Inflammatory macrophage treated with lipopolysaccharide for 4 hours (primary cell): ENCODE measurements at regions not wholly inside any gene's neighbourhood (a gene's known extent, or its start where the extent isn't known, plus 50 kb on each side); places are given as distances from the start of the nearest gene placed in this dataset.
"Not testable (repeated sequence)": the region's sequence is repeated elsewhere in the genome, so short reads cannot be mapped to it uniquely, and the experiment has no call there.

ENCODE experiments used
- DNase-seq: peaks from one replicate; pipeline ENCODE4 v3.0.0-alpha.2; 2020

DNA sequence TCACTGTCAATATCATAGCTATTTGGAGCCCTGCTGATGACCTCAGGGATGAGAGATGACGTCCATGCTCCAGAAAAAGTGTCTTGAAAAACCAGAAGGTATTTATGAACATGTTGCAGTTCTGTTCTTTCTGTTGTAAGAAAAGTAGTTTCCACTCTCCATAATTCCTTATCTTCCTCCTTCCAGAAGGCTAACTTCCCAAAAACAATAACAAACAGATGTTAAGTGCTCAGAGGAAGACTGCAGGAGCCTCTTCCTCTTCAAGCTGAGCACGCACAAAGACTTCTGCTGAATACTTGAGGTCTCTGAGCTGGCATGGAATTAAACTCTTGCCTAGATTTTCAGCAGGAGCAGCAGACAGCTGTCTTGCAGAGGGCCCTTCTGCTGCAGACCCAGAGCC is 434.5 kb upstream of the KLHL29 start:
- no peak for DNase-seq

- no peak for DNase-seq
Observed at GRCh38 chr2:22952656-22953225, 432.2 kb upstream of the KLHL29 start.

GRCh38 chr2:22957446-22957845 is 427.5 kb upstream of the KLHL29 start:
- no peak for DNase-seq

DNA sequence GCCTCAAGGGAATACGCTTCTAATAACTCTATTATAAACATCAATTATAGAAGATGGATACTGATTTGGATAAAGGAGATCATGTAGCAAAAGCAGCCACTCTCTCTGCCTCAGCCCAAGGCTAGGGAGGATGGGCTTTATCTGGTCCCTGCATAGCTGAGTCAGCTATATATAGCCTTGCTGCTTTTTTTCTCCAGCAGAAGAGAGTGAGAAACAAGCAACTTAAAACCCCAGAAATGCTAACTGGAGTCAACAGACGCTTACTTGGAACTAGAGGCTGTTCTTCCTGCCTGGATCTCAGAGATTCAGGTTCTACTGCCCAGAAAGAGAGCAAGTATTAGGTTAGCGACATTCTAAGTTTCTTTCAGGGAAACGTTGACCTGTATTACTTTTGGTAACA is 426.7 kb upstream of the KLHL29 start:
- no peak for DNase-seq

GRCh38 chr2:22967756-22968155 is 417.2 kb upstream of the KLHL29 start:
- DNase-seq = no peak

DNA sequence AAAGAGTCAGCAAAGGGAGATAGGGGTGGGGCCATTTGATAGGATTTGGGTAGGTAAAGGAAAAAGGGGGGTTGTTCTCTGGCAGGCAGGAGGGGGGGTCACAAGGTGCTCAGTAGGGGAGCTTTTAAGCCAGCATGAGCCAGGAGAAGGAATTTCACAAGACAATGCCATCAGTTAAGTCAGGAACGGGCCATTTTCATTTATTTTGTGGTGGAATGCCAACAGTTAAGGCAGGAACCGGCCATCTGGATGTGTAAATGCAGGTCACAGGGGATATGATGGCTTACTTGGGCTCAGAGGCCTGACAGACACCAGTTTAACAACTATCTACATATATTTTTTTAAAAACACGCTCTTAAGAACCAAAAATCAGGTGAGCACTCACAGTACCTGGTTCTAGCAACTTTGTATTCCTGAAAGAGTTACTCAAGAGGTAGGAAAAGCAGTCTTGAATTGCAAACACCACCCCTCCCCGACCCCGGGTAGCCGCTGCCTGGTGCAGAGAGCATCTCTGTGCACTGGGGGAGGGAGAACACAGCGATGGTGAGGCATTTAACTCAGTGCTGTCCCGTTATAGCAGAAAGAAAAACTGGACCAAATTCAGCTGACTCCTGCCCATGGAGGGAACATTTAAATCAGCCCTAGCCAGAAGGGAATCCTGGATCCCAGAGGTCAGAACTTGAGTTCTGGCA is 414.5 kb upstream of the KLHL29 start:
- DNase-seq = no peak

- no peak for DNase-seq
Observed at GRCh38 chr2:22970991-22971390, 414.0 kb upstream of the KLHL29 start.

GRCh38 chr2:22981785-22982184 is 403.2 kb upstream of the KLHL29 start:
- no peak for DNase-seq

DNA sequence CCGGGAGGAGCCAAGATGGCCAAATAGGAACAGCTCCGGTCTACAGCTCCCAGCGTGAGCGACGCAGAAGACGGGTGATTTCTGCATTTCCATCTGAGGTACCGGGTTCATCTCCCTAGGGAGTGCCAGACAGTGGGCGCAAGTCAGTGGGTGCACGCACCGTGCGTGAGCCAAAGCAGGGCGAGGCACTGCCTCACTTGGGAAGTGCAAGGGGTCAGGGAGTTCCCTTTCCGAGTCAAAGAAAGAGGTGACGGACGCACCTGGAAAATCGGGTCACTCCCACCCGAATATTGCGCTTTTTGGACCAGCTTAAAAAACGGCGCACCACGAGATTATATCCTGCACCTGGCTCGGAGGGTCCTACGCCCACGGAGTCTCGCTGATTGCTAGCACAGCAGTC is 400.8 kb upstream of the KLHL29 start:
- DNase-seq = not testable (repeated sequence)

DNA sequence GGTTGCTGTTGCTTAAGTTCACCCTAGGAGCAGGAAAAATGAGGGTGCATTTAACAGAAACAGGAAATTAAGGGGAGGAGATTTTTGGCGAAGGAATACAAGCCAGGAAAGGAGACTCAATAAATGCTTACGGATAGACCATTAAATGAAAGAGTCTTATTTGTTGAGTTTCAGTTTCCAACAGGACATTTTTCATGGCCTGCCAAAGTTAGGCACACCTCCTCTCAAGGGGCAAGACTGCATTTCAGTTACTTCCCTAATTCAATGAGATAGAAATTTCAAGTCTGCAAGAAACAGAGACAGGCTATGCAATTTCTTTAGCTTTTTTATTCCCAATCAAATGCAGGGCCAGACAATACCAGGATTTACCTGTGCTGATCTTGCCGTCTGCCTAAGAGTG is 394.7 kb upstream of the KLHL29 start:
- no peak for DNase-seq

DNA sequence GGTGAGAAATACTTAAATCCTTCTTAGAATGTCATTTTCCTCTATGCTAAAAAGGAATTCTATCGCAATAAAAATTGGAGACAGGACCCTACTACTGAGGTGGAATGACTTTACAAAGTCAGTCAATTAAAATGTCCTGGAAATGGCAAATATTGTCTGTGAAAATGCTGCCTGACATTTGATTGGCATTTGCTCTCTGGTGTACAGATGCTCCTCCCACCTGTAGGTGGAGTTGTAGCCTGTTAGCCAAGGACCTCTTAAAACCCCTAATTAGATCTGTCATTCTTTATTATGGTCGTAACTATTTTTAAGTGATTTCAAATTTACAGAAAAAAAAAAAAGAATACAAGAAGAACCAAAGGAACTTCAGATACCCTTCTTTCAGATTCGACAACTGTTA is 393.1 kb upstream of the KLHL29 start:
- no peak for DNase-seq

GRCh38 chr2:22992441-22992840 is 392.5 kb upstream of the KLHL29 start:
- DNase-seq = no peak

DNA sequence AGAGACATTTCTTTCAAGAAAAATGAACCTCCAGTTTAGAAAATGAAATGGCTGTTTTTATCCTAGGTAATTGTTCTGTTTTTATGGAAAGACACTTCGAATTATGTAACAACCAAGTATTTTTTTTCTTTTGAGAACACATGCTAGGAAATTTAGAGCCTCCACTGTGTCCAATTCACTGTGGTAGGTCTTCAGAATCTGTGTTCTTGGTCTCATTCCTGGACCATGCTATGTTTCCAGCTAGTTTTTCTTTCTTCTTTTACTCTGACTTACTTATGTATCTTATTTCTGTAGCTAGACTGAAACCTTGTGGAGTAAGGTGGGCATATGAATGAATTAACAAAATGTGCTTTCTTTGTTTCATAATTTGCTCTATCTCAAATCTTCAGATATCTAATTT is 391.7 kb upstream of the KLHL29 start:
- DNase-seq = no peak

- no peak for DNase-seq
Observed at GRCh38 chr2:22995576-22995975, 389.4 kb upstream of the KLHL29 start.

DNA sequence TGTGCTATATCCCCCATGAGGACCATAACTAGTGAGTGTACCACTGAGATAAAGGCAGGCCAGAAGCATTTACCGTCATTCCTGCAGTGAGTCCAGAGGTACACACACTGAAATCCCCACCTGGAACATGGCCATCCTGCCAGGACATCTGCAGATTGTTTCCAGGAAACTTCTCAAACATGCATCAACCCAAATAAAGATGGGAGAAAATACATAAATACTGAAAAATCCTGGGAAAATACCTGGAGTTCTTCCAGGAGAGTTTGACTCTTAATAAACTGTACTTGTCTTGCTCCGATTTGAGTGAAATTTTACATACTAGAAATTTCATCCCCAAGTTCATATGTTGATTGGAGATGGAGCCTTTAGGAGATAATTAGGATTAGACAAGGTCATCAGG is 388.1 kb upstream of the KLHL29 start:
- no peak for DNase-seq

- no peak for DNase-seq
Observed at GRCh38 chr2:22998359-22998758, 386.6 kb upstream of the KLHL29 start.

- no peak for DNase-seq
Observed at GRCh38 chr2:22999951-23000350, 385.0 kb upstream of the KLHL29 start.

DNA sequence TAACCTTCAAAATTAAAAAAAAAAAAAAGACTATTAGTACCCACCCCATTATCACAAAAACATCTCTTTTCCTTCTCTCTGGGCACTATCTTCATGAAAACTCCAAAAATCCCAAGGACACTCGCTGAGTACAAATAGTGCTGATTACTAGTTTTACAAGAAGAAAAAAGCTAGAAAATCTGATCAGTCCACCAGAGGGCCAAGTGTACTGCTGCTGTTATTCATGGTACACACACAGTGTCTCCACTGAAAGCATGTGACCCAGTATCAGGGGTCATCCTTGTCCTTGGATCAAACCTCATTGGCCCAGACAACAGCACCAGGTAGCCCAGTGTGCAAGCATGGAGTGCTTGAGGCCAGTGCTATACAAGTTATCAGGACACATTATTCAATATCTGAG is 382.7 kb upstream of the KLHL29 start:
- DNase-seq = no peak

- no peak for DNase-seq
Observed at GRCh38 chr2:23005469-23005868, 379.5 kb upstream of the KLHL29 start.

DNA sequence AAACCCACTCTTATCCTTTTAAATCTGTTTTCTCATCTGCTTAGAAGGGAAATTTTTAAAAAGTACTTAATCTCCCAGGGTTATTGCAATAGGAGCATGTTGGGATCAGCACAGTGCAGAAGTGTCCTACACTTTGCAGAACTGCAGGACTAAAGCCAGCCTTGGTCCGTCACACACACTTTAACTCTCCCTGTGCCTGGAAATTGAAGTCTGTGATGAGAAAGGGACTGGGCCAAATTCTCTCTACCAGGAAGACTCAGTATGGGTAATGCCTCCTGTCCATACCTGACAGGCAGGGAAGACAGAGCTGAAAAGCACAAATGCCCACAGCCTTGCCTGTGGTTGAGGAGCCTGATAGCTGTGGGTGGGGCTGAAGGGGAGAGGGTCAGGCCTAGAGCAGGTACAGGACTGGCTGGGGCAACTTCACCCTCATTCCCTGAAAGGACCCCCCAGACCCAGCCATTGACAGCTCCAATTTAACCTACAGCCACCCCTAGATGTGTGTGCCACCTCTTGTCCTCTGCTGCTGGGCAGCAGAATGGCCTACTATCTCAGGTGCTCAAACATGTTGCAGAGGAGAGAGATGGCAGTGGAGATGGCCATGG is 377.2 kb upstream of the KLHL29 start:
- no peak for DNase-seq

GRCh38 chr2:23008440-23008839 is 376.5 kb upstream of the KLHL29 start:
- no peak for DNase-seq

GRCh38 chr2:23008951-23009350 is 376.0 kb upstream of the KLHL29 start:
- no peak for DNase-seq

DNA sequence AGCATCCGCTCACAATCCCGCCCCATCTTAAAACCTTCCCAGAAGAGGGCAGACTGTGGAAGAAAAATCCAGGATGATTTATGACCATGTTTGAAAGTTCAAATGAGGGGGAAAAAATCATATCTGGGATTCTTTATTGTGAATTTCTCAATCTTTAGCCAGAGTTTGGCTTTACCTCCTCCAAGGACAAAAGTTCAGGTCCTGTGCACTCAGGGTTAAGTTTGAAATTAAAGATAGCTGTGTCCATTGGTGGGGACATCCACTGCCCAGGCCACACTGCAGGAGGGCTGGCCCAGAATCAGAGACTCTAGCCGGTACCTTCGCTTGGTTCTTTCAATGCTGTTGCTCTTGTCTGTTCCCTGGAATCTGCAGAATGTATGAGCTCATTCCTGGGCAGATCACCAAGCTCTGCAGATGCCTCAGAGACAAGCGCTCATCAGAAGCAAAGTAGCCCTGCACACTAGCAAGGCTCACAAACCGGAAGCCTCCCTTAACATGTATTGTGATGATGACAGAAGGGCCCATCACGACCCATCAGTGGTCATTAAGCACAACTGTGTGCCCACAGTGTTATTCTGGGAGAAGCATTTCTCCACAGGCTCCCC is 375.3 kb upstream of the KLHL29 start:
- no peak for DNase-seq

DNA sequence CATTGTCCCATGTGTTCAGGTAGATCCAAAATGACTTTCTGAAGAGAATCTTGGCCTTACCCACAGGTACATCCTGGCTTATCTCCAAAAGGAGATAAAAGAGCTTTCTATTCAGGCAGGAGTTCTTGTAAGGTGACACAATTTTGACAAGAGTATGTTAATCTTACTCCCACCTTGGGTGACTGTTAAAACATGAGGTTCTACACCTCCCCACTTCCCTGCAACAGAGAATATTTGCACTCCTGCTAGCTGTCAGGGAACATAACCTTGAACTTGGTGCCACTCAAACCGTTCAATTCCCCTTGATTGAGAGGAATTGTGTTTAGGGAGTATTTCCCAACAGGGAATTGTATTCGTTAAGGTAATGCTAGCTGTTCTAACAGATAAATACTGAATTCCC is 372.5 kb upstream of the KLHL29 start:
- no peak for DNase-seq
